ENCODE measurements at regions not wholly inside any gene's neighbourhood (a gene's known extent, or its start where the extent isn't known, plus 50 kb on each side); places are given as distances from the start of the nearest gene placed in this dataset.

- H3K4me3 ChIP-seq (ENCODE audit: low read length), result no peak overlapping the region
- H3K9ac ChIP-seq (ENCODE audit: low read length), result no peak overlapping the region
- no peak overlapping the region for H2AFZ ChIP-seq (ENCODE audit: low read length)
- no peaks in the 10 kb centered on the region for H3K9me2 ChIP-seq (replicated peaks; ENCODE audit: insufficient read depth, low read length)
- H3K79me2 ChIP-seq (ENCODE audit: low read length), result no peaks in the 10 kb centered on the region
- H4K20me1 ChIP-seq (ENCODE audit: insufficient read depth, low read length), result no peaks in the 10 kb centered on the region
- H3K4me2 ChIP-seq (ENCODE audit: low read depth, low read length), result no peak overlapping the region
- H3F3A ChIP-seq (ENCODE audit: insufficient read depth, low read length), result no peaks in the 10 kb centered on the region
- no peak overlapping the region for H3K27ac ChIP-seq (ENCODE audit: low read length)
- no peaks in the 10 kb centered on the region for H3K36me3 ChIP-seq (replicated peaks; ENCODE audit: insufficient read depth, low read length)
- H3K9me3 ChIP-seq (replicated peaks; ENCODE audit: insufficient read depth, low read length), result no peaks in the 10 kb centered on the region
- no peak for TF ChIP-seq CTCF (IDR thresholded peaks at IDR 0.05; ENCODE audit: low read length)
- no peak for TF ChIP-seq EZH2phosphoT487 (IDR thresholded peaks at IDR 0.05; ENCODE audit: low read length)
- no peak for TF ChIP-seq EZH2 (optimal IDR thresholded peaks at IDR 0.05; ENCODE audit: low read depth, low read length)
- H3K27me3 ChIP-seq (replicated peaks; ENCODE audit: insufficient read depth, low read length), result no peaks in the 10 kb centered on the region
- no peak for DNase-seq
- H3K4me1 ChIP-seq (ENCODE audit: low read length), result no peaks in the 10 kb centered on the region
Measured at GRCh38 chr10:29037348-29038113, 251.3 kb upstream of the LYZL1 start.

- no peaks in the 10 kb centered on the region for H3K9me3 ChIP-seq (replicated peaks; ENCODE audit: insufficient read depth, low read length)
- no peaks in the 10 kb centered on the region for H3K9me2 ChIP-seq (replicated peaks; ENCODE audit: insufficient read depth, low read length)
- no peak overlapping the region for H3K4me2 ChIP-seq (ENCODE audit: low read depth, low read length)
- H3K27me3 ChIP-seq (replicated peaks; ENCODE audit: insufficient read depth, low read length), result no peaks in the 10 kb centered on the region
- H3F3A ChIP-seq (ENCODE audit: insufficient read depth, low read length), result no peaks in the 10 kb centered on the region
- H3K79me2 ChIP-seq (ENCODE audit: low read length), result no peaks in the 10 kb centered on the region
- no peaks in the 10 kb centered on the region for H4K20me1 ChIP-seq (ENCODE audit: insufficient read depth, low read length)
- no peak for TF ChIP-seq EZH2 (optimal IDR thresholded peaks at IDR 0.05; ENCODE audit: low read depth, low read length)
- H3K9ac ChIP-seq (ENCODE audit: low read length), result no peak overlapping the region
- no peaks in the 10 kb centered on the region for H3K36me3 ChIP-seq (replicated peaks; ENCODE audit: insufficient read depth, low read length)
- H3K27ac ChIP-seq (ENCODE audit: low read length), result no peak overlapping the region
- no peaks in the 10 kb centered on the region for H3K4me1 ChIP-seq (ENCODE audit: low read length)
- no peak overlapping the region for H2AFZ ChIP-seq (ENCODE audit: low read length)
- DNase-seq, result no peak
- no peak overlapping the region for H3K4me3 ChIP-seq (ENCODE audit: low read length)
Measured at GRCh38 chr10:29039091-29039490, 249.8 kb upstream of the LYZL1 start.

- Histone ChIP-seq H3K27ac (ENCODE audit: low read length) (no peak overlapping the region), H3K27me3 (replicated peaks; ENCODE audit: insufficient read depth, low read length) (no peaks in the 10 kb centered on the region), H2AFZ (ENCODE audit: low read length) (no peak overlapping the region), H3K9ac (ENCODE audit: low read length) (no peak overlapping the region), H3K9me2 (replicated peaks; ENCODE audit: insufficient read depth, low read length) (no peaks in the 10 kb centered on the region), H3F3A (ENCODE audit: insufficient read depth, low read length) (no peaks in the 10 kb centered on the region), H4K20me1 (ENCODE audit: insufficient read depth, low read length) (no peaks in the 10 kb centered on the region), H3K4me1 (ENCODE audit: low read length) (no peaks in the 10 kb centered on the region), H3K79me2 (ENCODE audit: low read length) (no peaks in the 10 kb centered on the region), H3K4me2 (ENCODE audit: low read depth, low read length) (no peak overlapping the region), H3K36me3 (replicated peaks; ENCODE audit: insufficient read depth, low read length) (no peaks in the 10 kb centered on the region), H3K4me3 (ENCODE audit: low read length) (no peak overlapping the region), H3K9me3 (replicated peaks; ENCODE audit: insufficient read depth, low read length) (no peaks in the 10 kb centered on the region)
- DNase-seq, result no peak
- TF ChIP-seq EZH2 (optimal IDR thresholded peaks at IDR 0.05; ENCODE audit: low read depth, low read length), result no peak
- TF ChIP-seq EZH2phosphoT487 (IDR thresholded peaks at IDR 0.05; ENCODE audit: low read length), result no peak
- no peak for TF ChIP-seq CTCF (IDR thresholded peaks at IDR 0.05; ENCODE audit: low read length)
Measured at GRCh38 chr10:29039677-29040189, 249.1 kb upstream of the LYZL1 start.

- Histone ChIP-seq H3K36me3 (replicated peaks; ENCODE audit: insufficient read depth, low read length) (no peaks in the 10 kb centered on the region), H3K9me2 (replicated peaks; ENCODE audit: insufficient read depth, low read length) (no peaks in the 10 kb centered on the region), H3K4me1 (ENCODE audit: low read length) (no peaks in the 10 kb centered on the region), H3K27ac (ENCODE audit: low read length) (no peak overlapping the region), H3F3A (ENCODE audit: insufficient read depth, low read length) (no peaks in the 10 kb centered on the region), H3K4me2 (ENCODE audit: low read depth, low read length) (no peak overlapping the region), H3K79me2 (ENCODE audit: low read length) (no peaks in the 10 kb centered on the region), H3K9me3 (replicated peaks; ENCODE audit: insufficient read depth, low read length) (no peaks in the 10 kb centered on the region), H3K27me3 (replicated peaks; ENCODE audit: insufficient read depth, low read length) (no peaks in the 10 kb centered on the region), H4K20me1 (ENCODE audit: insufficient read depth, low read length) (no peaks in the 10 kb centered on the region), H2AFZ (ENCODE audit: low read length) (no peak overlapping the region), H3K9ac (ENCODE audit: low read length) (no peak overlapping the region), H3K4me3 (ENCODE audit: low read length) (no peak overlapping the region)
- no peak for DNase-seq
- no peak for TF ChIP-seq CTCF (IDR thresholded peaks at IDR 0.05; ENCODE audit: low read length)
- TF ChIP-seq EZH2 (optimal IDR thresholded peaks at IDR 0.05; ENCODE audit: low read depth, low read length), result no peak
- no peak for TF ChIP-seq EZH2phosphoT487 (IDR thresholded peaks at IDR 0.05; ENCODE audit: low read length)
Measured at GRCh38 chr10:29041616-29042015, 247.3 kb upstream of the LYZL1 start.
